Choroid plexus epithelial cell (primary cell): ENCODE measurements at regions not wholly inside any gene's neighbourhood (a gene's known extent, or its start where the extent isn't known, plus 50 kb on each side); places are given as distances from the start of the nearest gene placed in this dataset.

Experiments
- DNase-seq: peaks from one replicate; pipeline ENCODE4 v3.0.0-alpha.2; 2010; ENCODE audit warnings: low read depth
- H3K4me3 ChIP-seq: 2 replicates; pipeline ENCODE4 v1.5.1; 2011; ENCODE audit warnings: low read depth, mild to moderate bottlenecking, control low read depth, low read length, moderate library complexity
- CTCF ChIP-seq: conservative IDR thresholded peaks from 2 replicates; pipeline ENCODE4 v1.5.1; 2011; ENCODE audit warnings: low read depth, mild to moderate bottlenecking, control low read depth, inconsistent platforms, low read length, moderate library complexity

GRCh38 chr6:114579486-114579885 lies 236.7 kb upstream of the HS3ST5 start:
- DNase-seq, result no peak
- no peak for TF ChIP-seq CTCF
- H3K4me3 ChIP-seq, result no peak overlapping the region

GRCh38 chr6:114577109-114577508 lies 234.3 kb upstream of the HS3ST5 start:
- no peak overlapping the region for H3K4me3 ChIP-seq
- no peak for TF ChIP-seq CTCF
- no peak for DNase-seq

- no peak for DNase-seq
- TF ChIP-seq CTCF, result no peak
- no peak overlapping the region for H3K4me3 ChIP-seq
These were observed 233.5 kb upstream of the HS3ST5 start for GRCh38 chr6:114576330-114576729.

GRCh38 chr6:114569669-114570068 lies 226.8 kb upstream of the HS3ST5 start:
- DNase-seq, result no peak
- TF ChIP-seq CTCF, result no peak

GRCh38 chr6:114564302-114564933 lies 221.6 kb upstream of the HS3ST5 start:
- no peak overlapping the region for H3K4me3 ChIP-seq
- no peak for DNase-seq
- no peak for TF ChIP-seq CTCF

More at GRCh38 chr6:114569669-114570068, 226.8 kb upstream of the HS3ST5 start:
- H3K4me3 ChIP-seq, result no peak overlapping the region

GRCh38 chr6:114559419-114559818 lies 216.6 kb upstream of the HS3ST5 start:
- DNase-seq, result no peak
- no peak for TF ChIP-seq CTCF
- H3K4me3 ChIP-seq, result no peak overlapping the region

GRCh38 chr6:114558153-114558552 lies 215.3 kb upstream of the HS3ST5 start:
- no peak for TF ChIP-seq CTCF
- H3K4me3 ChIP-seq, result no peak overlapping the region
- no peak for DNase-seq
